GM12874 (cell line): ENCODE measurements at regions not wholly inside any gene's neighbourhood (a gene's known extent, or its start where the extent isn't known, plus 50 kb on each side); places are given as distances from the start of the nearest gene placed in this dataset.

Source experiments
- CTCF ChIP-seq: IDR thresholded peaks from 2 replicates; pipeline ENCODE4 v1.5.1; 2011; ENCODE audit warnings: low read depth, mild to moderate bottlenecking, control low read depth, low read length, moderate library complexity; ENCODE audit not compliant: insufficient read depth

GRCh38 chr2:104932243-104932642 lies 78.3 kb downstream of the POU3F3 start:
- no peak for TF ChIP-seq CTCF

GRCh38 chr2:104933151-104933917 lies 79.4 kb downstream of the POU3F3 start:
- TF ChIP-seq CTCF = no peak

GRCh38 chr2:104936527-104936926 lies 82.6 kb downstream of the POU3F3 start:
- no peak for TF ChIP-seq CTCF

GRCh38 chr2:104938231-104938941 lies 84.5 kb downstream of the POU3F3 start:
- TF ChIP-seq CTCF = no peak

- TF ChIP-seq CTCF = no peak
Observed at GRCh38 chr2:104939570-104940217, 85.8 kb downstream of the POU3F3 start.

GRCh38 chr2:104944495-104944894 lies 90.6 kb downstream of the POU3F3 start:
- TF ChIP-seq CTCF = no peak

- TF ChIP-seq CTCF = no peak
Observed at GRCh38 chr2:104945121-104945520, 91.2 kb downstream of the POU3F3 start.
